ENCODE measurements at regions not wholly inside any gene's neighbourhood (a gene's known extent, or its start where the extent isn't known, plus 50 kb on each side); places are given as distances from the start of the nearest gene placed in this dataset.

GRCh38 chr4:155510771-155511170 lies 134.0 kb upstream of the MAP9 start:
- TF ChIP-seq CTCF (IDR thresholded peaks at IDR 0.05; ENCODE audit: extremely low read depth, low read depth, low read length), result no peak
- no peak overlapping the region for H3K27ac ChIP-seq (ENCODE audit: low read depth, low read length)
- H4K20me1 ChIP-seq (ENCODE audit: insufficient read depth, low read length), result no peaks in the 10 kb centered on the region
- DNase-seq (ENCODE audit: insufficient read length, low spot score, missing footprints), result no peak
- no peaks in the 10 kb centered on the region for H3K4me1 ChIP-seq (ENCODE audit: insufficient read depth, low read length)
- no peak overlapping the region for H2AFZ ChIP-seq (ENCODE audit: low read length)
- H3K79me2 ChIP-seq (ENCODE audit: insufficient read depth, low read length), result no peaks in the 10 kb centered on the region
- no peaks in the 10 kb centered on the region for H3K27me3 ChIP-seq (ENCODE audit: insufficient read depth, low read length)
- no peaks in the 10 kb centered on the region for H3K9me3 ChIP-seq (ENCODE audit: low read depth, low read length)
- H3K4me3 ChIP-seq (ENCODE audit: insufficient read depth, low read length), result no peak overlapping the region
- H3K36me3 ChIP-seq (ENCODE audit: insufficient read depth, low read length), result no peaks in the 10 kb centered on the region
- H3K4me2 ChIP-seq (ENCODE audit: insufficient read depth, low read length), result no peak overlapping the region

GRCh38 chr4:155509555-155509954 lies 132.8 kb upstream of the MAP9 start:
- no peak overlapping the region for H3K4me3 ChIP-seq (ENCODE audit: insufficient read depth, low read length)
- no peaks in the 10 kb centered on the region for H3K4me1 ChIP-seq (ENCODE audit: insufficient read depth, low read length)
- H4K20me1 ChIP-seq (ENCODE audit: insufficient read depth, low read length), result no peaks in the 10 kb centered on the region
- no peak for DNase-seq (ENCODE audit: insufficient read length, low spot score, missing footprints)
- H3K36me3 ChIP-seq (ENCODE audit: insufficient read depth, low read length), result no peaks in the 10 kb centered on the region
- H3K79me2 ChIP-seq (ENCODE audit: insufficient read depth, low read length), result no peaks in the 10 kb centered on the region
- H3K27ac ChIP-seq (ENCODE audit: low read depth, low read length), result no peak overlapping the region
- H3K9me3 ChIP-seq (ENCODE audit: low read depth, low read length), result no peaks in the 10 kb centered on the region
- H3K4me2 ChIP-seq (ENCODE audit: insufficient read depth, low read length), result no peak overlapping the region
- H2AFZ ChIP-seq (ENCODE audit: low read length), result no peak overlapping the region
- H3K27me3 ChIP-seq (ENCODE audit: insufficient read depth, low read length), result no peaks in the 10 kb centered on the region
- no peak for TF ChIP-seq CTCF (IDR thresholded peaks at IDR 0.05; ENCODE audit: extremely low read depth, low read depth, low read length)

- Histone ChIP-seq H2AFZ (ENCODE audit: low read length) (no peak overlapping the region), H4K20me1 (ENCODE audit: insufficient read depth, low read length) (no peaks in the 10 kb centered on the region), H3K4me1 (ENCODE audit: insufficient read depth, low read length) (no peaks in the 10 kb centered on the region), H3K4me3 (ENCODE audit: insufficient read depth, low read length) (no peak overlapping the region), H3K79me2 (ENCODE audit: insufficient read depth, low read length) (no peaks in the 10 kb centered on the region), H3K27ac (ENCODE audit: low read depth, low read length) (no peak overlapping the region), H3K4me2 (ENCODE audit: insufficient read depth, low read length) (no peak overlapping the region), H3K36me3 (ENCODE audit: insufficient read depth, low read length) (no peaks in the 10 kb centered on the region), H3K27me3 (ENCODE audit: insufficient read depth, low read length) (no peaks in the 10 kb centered on the region), H3K9me3 (ENCODE audit: low read depth, low read length) (no peaks in the 10 kb centered on the region)
- TF ChIP-seq CTCF (IDR thresholded peaks at IDR 0.05; ENCODE audit: extremely low read depth, low read depth, low read length), result no peak
- DNase-seq (ENCODE audit: insufficient read length, low spot score, missing footprints), result no peak
Observed at GRCh38 chr4:155506745-155507144, 130.0 kb upstream of the MAP9 start.

- Histone ChIP-seq H2AFZ (ENCODE audit: low read length) (no peak overlapping the region), H3K4me3 (ENCODE audit: insufficient read depth, low read length) (no peak overlapping the region), H3K4me1 (ENCODE audit: insufficient read depth, low read length) (no peaks in the 10 kb centered on the region), H3K27ac (ENCODE audit: low read depth, low read length) (no peak overlapping the region), H3K27me3 (ENCODE audit: insufficient read depth, low read length) (no peaks in the 10 kb centered on the region), H3K79me2 (ENCODE audit: insufficient read depth, low read length) (no peaks in the 10 kb centered on the region), H3K9me3 (ENCODE audit: low read depth, low read length) (no peaks in the 10 kb centered on the region), H3K4me2 (ENCODE audit: insufficient read depth, low read length) (no peak overlapping the region), H4K20me1 (ENCODE audit: insufficient read depth, low read length) (no peaks in the 10 kb centered on the region), H3K36me3 (ENCODE audit: insufficient read depth, low read length) (no peaks in the 10 kb centered on the region)
- DNase-seq (ENCODE audit: insufficient read length, low spot score, missing footprints), result no peak
- no peak for TF ChIP-seq CTCF (IDR thresholded peaks at IDR 0.05; ENCODE audit: extremely low read depth, low read depth, low read length)
Observed at GRCh38 chr4:155505321-155505720, 128.6 kb upstream of the MAP9 start.

Measured in osteoblast (primary cell).